GM20000 (cell line): ENCODE measurements at regions not wholly inside any gene's neighbourhood (a gene's known extent, or its start where the extent isn't known, plus 50 kb on each side); places are given as distances from the start of the nearest gene placed in this dataset.

ENCODE experiments used
- DNase-seq: peaks from one replicate; pipeline ENCODE4 v3.0.0; 2012; ENCODE audit warnings: low spot score
- CTCF ChIP-seq: IDR thresholded peaks from 2 replicates; pipeline ENCODE4 v1.5.1; 2012; ENCODE audit warnings: mild to moderate bottlenecking, control low read depth; ENCODE audit errors: extremely low read depth, missing control alignments

GRCh38 chr12:124194264-124194892 lies 100.5 kb upstream of the RFLNA start:
- DNase-seq, result no peak
- TF ChIP-seq CTCF, result no peak

- TF ChIP-seq CTCF, result no peak
- no peak for DNase-seq
Observed at GRCh38 chr12:124194893-124195566, 99.9 kb upstream of the RFLNA start.

GRCh38 chr12:124195567-124195942 lies 99.3 kb upstream of the RFLNA start:
- no peak for DNase-seq
- no peak for TF ChIP-seq CTCF

GRCh38 chr12:124196236-124196635 lies 98.7 kb upstream of the RFLNA start:
- DNase-seq, result no peak
- no peak for TF ChIP-seq CTCF

GRCh38 chr12:124201248-124201647 lies 93.6 kb upstream of the RFLNA start:
- no peak for DNase-seq
- no peak for TF ChIP-seq CTCF

GRCh38 chr12:124203176-124203575 lies 91.7 kb upstream of the RFLNA start:
- no peak for TF ChIP-seq CTCF
- DNase-seq, result no peak

GRCh38 chr12:124205405-124205804 lies 89.5 kb upstream of the RFLNA start:
- DNase-seq, result no peak
- TF ChIP-seq CTCF, result no peak
